PC-3 (cell line): ENCODE measurements at regions not wholly inside any gene's neighbourhood (a gene's known extent, or its start where the extent isn't known, plus 50 kb on each side); places are given as distances from the start of the nearest gene placed in this dataset.

ENCODE experiments used
- ATAC-seq: fragments of 200-7000 bp; cut with Tn5 transposase; 2 replicates; pipeline ENCODE4 v1.9.1; 2020; ENCODE audit warnings: mild to moderate bottlenecking, moderate library complexity
- BruUV-seq: library from RNA; stranded (reverse); fragments of 400-500 nt; replicated peaks from 2 replicates; lab custom pipeline; 2021; lab: Mats Ljungman, UMichigan
- CTCF ChIA-PET: fragments of 300-600 bp; sonication (Branson Sonifier 250); formaldehyde crosslinking; loops from one replicate; lab custom pipeline; 2022; ENCODE audit warnings: antibody characterized with exemption; lab: Charles Lee
- POLR2A ChIA-PET: fragments of 300-600 bp; sonication (Branson Sonifier 250); formaldehyde crosslinking; loops from one replicate; lab custom pipeline; 2022; ENCODE audit warnings: antibody characterized with exemption; ENCODE audit not compliant: unreplicated experiment; lab: Charles Lee
- DNase-seq: peaks from one replicate; pipeline ENCODE4 v3.0.0-alpha.2; 2015
- H2AFZ ChIP-seq: fragments of 300-600 bp; sonication (generic); 2 replicates; pipeline ENCODE4 v1.6.0; 2016; ENCODE audit warnings: antibody characterized with exemption, low read length
- H3F3A ChIP-seq: fragments of 300-600 bp; sonication (generic); one replicate; pipeline ENCODE4 v1.6.0; 2017; ENCODE audit warnings: antibody characterized with exemption, low read length, control low read depth, mild to moderate bottlenecking; ENCODE audit not compliant: unreplicated experiment
- H3K27ac ChIP-seq: fragments of 300-600 bp; sonication (generic); 2 replicates; pipeline ENCODE4 v1.5.1; 2016; ENCODE audit warnings: mild to moderate bottlenecking, low read length
- H3K27me3 ChIP-seq: fragments of 300-600 bp; sonication (generic); 2 replicates; pipeline ENCODE4 v1.6.1; 2016; ENCODE audit warnings: low read length, mixed read lengths
- H3K36me3 ChIP-seq: fragments of 300-600 bp; sonication (generic); 2 replicates; pipeline ENCODE4 v1.6.1; 2016; ENCODE audit warnings: low read depth, mixed run types, low read length, mixed read lengths
- H3K4me1 ChIP-seq: fragments of 300-600 bp; sonication (generic); 2 replicates; pipeline ENCODE4 v1.5.1; 2016; ENCODE audit warnings: low read length; ENCODE audit not compliant: insufficient read depth
- H3K4me2 ChIP-seq: fragments of 300-600 bp; sonication (generic); 2 replicates; pipeline ENCODE4 v1.6.0; 2016; ENCODE audit warnings: low read length
- H3K4me3 ChIP-seq: fragments of 300-600 bp; sonication (generic); 2 replicates; pipeline ENCODE4 v1.5.1; 2016; ENCODE audit warnings: mild to moderate bottlenecking, low read length, mixed read lengths
- H3K79me2 ChIP-seq: fragments of 300-600 bp; sonication (generic); 2 replicates; pipeline ENCODE4 v1.6.1; 2017; ENCODE audit warnings: low read length, mixed read lengths
- H3K9ac ChIP-seq: fragments of 300-600 bp; sonication (generic); 2 replicates; pipeline ENCODE4 v1.6.0; 2016; ENCODE audit warnings: mild to moderate bottlenecking, low read length
- H3K9me2 ChIP-seq: fragments of 300-600 bp; sonication (generic); replicated peaks from 2 replicates; pipeline ENCODE4 v1.6.1; 2016; ENCODE audit warnings: mixed run types, low read length, mixed read lengths
- H3K9me3 ChIP-seq: fragments of 300-600 bp; sonication (generic); 2 replicates; pipeline ENCODE4 v1.6.1; 2016; ENCODE audit warnings: low read length, mixed read lengths
- H4K20me1 ChIP-seq: fragments of 300-600 bp; sonication (generic); 2 replicates; pipeline ENCODE4 v1.6.1; 2016; ENCODE audit warnings: low read length, mixed read lengths
- EZH2 ChIP-seq: fragments of 300-600 bp; sonication (generic); IDR thresholded peaks from one replicate; pipeline ENCODE4 v1.6.1; 2017; ENCODE audit warnings: antibody characterized with exemption, mild to moderate bottlenecking, low read length; ENCODE audit not compliant: unreplicated experiment
- EZH2phosphoT487 ChIP-seq: fragments of 300-600 bp; sonication (generic); IDR thresholded peaks from 2 replicates; pipeline ENCODE4 v1.6.1; 2018; ENCODE audit warnings: mild to moderate bottlenecking, antibody characterized with exemption, low read length, borderline replicate concordance
- intact Hi-C: fragments of 100-400 bp; cut with micrococcal nuclease; formaldehyde crosslinking; loops from 2 replicates; pipeline ENCODE4 v1.9.0; 2023
- TF ChIP-seq, protein P1 (sequence below): fragments of 300-600 bp; sonication (generic); conservative IDR thresholded peaks from 2 replicates; pipeline ENCODE4 v1.5.1; 2017; ENCODE audit warnings: antibody characterized with exemption, low read depth, mild to moderate bottlenecking, low read length

DNA sequence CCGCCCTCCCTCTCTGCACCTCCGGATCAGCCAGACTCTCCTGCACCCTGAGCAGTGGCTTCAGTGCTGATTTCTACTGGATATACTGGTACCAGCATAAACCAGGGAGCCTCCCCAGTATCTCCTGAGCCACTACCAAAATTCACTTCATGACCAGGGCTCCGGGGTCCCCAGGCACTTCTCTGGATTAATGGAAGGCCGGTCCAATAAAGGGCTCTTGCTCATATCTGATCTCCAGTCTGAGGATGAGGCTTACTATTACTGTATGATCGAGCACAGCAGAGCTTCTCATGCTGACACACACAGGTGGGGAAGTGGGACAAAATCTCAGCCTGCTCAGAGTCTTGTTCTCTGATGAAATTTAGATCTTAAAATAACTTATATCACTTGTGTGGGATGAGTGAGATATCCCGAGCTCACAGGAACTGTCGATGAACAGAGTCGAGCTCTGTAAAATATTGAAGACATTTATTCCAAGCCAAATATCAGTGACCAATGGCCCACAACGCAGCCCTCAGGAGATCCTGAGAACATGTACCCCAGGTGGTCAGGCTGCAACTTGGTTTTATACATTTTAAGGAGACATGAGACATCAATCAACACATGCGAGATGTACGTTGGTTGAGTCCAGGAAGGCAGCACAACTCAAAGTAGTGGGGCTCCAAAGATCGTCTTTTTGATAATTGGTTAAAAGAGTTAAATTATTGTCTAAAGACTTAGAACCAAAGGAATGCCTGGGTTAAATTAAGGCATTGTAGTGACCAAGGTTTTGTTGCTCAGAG, 93.0 kb upstream of the TOP3B start:
- Histone ChIP-seq H3F3A (no peaks in the 10 kb centered on the region), H3K4me2 (no peak overlapping the region), H3K9ac (no peak overlapping the region), H3K4me1 (peaks cover 14% of the 10 kb centered on the region), H3K36me3 (no peaks in the 10 kb centered on the region), H2AFZ (no peak overlapping the region), H3K9me2 (no peaks in the 10 kb centered on the region), H3K27ac (no peak overlapping the region), H3K4me3 (no peak overlapping the region), H4K20me1 (no peaks in the 10 kb centered on the region), H3K79me2 (no peaks in the 10 kb centered on the region), H3K9me3 (no peaks in the 10 kb centered on the region), H3K27me3 (no peaks in the 10 kb centered on the region)
- DNase-seq (no peak), ATAC-seq (no peak)
- ChIA-PET CTCF (no interaction called here), POLR2A (no interaction called here)
- intact Hi-C loops: no loop called here
- TF ChIP-seq EZH2: no peak
- TF ChIP-seq, protein P1, sequence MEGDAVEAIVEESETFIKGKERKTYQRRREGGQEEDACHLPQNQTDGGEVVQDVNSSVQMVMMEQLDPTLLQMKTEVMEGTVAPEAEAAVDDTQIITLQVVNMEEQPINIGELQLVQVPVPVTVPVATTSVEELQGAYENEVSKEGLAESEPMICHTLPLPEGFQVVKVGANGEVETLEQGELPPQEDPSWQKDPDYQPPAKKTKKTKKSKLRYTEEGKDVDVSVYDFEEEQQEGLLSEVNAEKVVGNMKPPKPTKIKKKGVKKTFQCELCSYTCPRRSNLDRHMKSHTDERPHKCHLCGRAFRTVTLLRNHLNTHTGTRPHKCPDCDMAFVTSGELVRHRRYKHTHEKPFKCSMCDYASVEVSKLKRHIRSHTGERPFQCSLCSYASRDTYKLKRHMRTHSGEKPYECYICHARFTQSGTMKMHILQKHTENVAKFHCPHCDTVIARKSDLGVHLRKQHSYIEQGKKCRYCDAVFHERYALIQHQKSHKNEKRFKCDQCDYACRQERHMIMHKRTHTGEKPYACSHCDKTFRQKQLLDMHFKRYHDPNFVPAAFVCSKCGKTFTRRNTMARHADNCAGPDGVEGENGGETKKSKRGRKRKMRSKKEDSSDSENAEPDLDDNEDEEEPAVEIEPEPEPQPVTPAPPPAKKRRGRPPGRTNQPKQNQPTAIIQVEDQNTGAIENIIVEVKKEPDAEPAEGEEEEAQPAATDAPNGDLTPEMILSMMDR: no peak
- no peak for TF ChIP-seq EZH2phosphoT487
- BruUV-seq: no TSS peak

DNA sequence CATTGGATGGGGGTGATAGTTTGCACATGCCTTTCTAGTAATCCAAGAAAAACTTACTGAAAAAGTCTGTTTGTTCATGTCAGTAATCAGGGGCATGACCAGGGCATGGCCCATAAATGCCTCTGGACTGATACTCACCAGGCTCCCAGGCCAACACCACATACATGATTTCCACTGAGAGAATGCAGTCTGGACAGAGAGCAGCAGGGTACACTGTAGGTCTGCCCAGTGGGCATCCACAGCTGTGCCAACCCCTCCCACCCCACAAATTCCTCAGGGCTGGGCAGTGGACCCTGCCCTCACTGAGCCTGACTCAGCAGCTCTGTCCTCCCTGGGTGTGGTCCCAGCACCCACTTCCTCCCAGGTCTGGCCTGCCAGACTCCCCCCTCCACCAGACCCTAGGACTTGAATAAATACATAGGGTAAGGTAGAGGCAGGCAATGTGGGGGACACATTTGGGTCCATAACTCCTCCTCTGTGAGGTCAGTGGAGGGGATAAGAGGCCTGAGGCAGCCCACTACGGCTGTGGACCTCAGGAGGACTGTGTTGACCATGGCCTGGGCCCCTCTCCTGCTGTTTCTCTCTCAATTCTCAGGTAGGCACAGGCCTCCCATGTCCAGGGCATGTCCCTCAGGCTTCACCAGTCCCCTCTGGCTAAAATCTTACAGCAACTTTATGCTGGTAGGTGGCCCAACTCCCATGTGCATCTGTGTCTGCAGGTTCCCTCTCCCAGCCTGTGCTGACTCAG, 92.2 kb upstream of the TOP3B start:
- intact Hi-C loops: no loop called here
- Histone ChIP-seq H3K4me1 (peaks cover 14% of the 10 kb centered on the region), H3K27me3 (no peaks in the 10 kb centered on the region), H2AFZ (no peak overlapping the region), H4K20me1 (no peaks in the 10 kb centered on the region), H3K9me3 (no peaks in the 10 kb centered on the region), H3F3A (no peaks in the 10 kb centered on the region), H3K9me2 (no peaks in the 10 kb centered on the region), H3K36me3 (no peaks in the 10 kb centered on the region), H3K9ac (no peak overlapping the region), H3K4me3 (no peak overlapping the region), H3K27ac (no peak overlapping the region), H3K79me2 (no peaks in the 10 kb centered on the region), H3K4me2 (no peak overlapping the region)
- peak; percentile 72 for ATAC-seq
- ChIA-PET CTCF (no interaction called here), POLR2A (no interaction called here)
- peak; percentile 33 for DNase-seq
- no TSS peak for BruUV-seq
- TF ChIP-seq EZH2phosphoT487 (no peak), EZH2 (no peak)
- TF ChIP-seq, protein P1: no peak
